Mammary epithelial cell (primary cell): ENCODE measurements at regions not wholly inside any gene's neighbourhood (a gene's known extent, or its start where the extent isn't known, plus 50 kb on each side); places are given as distances from the start of the nearest gene placed in this dataset.

Source experiments
- CTCF ChIP-seq, 2 donors: IDR thresholded peaks in 1 of 2; conservative IDR thresholded peaks in 1 of 2; 2 replicates each; pipeline ENCODE4 v1.5.1; 2011 to 2012; ENCODE audit warnings: inconsistent platforms in 2 of 2, low read length in 2 of 2, mild to moderate bottlenecking in 2 of 2, control low read depth in 1 of 2, low read depth in 1 of 2; ENCODE audit not compliant: insufficient read depth in 1 of 2; ENCODE audit errors: extremely low read depth in 1 of 2
- EZH2 ChIP-seq: IDR thresholded peaks from 2 replicates; pipeline ENCODE4 v1.6.1; 2012; ENCODE audit warnings: low read length, inconsistent platforms, borderline replicate concordance

GRCh38 chr11:134658481-134659225 is 246.6 kb upstream of the B3GAT1 start:
- TF ChIP-seq CTCF (conservative IDR thresholded peaks at IDR 0.05 in 1 of 2, IDR thresholded peaks at IDR 0.05 in 1 of 2; ENCODE audit: extremely low read depth in 1 of 2, insufficient read depth in 1 of 2, low read depth in 1 of 2, low read length in 2 of 2) (no peak), EZH2 (no peak)
